NCI-H748 (cell line): ENCODE measurements at regions not wholly inside any gene's neighbourhood (a gene's known extent, or its start where the extent isn't known, plus 50 kb on each side); places are given as distances from the start of the nearest gene placed in this dataset.

Experiments used
- DNase-seq: peaks from one replicate; lab custom pipeline; 2025; ENCODE audit not compliant: unreplicated experiment; lab: John Stamatoyannopoulos, UW

DNA sequence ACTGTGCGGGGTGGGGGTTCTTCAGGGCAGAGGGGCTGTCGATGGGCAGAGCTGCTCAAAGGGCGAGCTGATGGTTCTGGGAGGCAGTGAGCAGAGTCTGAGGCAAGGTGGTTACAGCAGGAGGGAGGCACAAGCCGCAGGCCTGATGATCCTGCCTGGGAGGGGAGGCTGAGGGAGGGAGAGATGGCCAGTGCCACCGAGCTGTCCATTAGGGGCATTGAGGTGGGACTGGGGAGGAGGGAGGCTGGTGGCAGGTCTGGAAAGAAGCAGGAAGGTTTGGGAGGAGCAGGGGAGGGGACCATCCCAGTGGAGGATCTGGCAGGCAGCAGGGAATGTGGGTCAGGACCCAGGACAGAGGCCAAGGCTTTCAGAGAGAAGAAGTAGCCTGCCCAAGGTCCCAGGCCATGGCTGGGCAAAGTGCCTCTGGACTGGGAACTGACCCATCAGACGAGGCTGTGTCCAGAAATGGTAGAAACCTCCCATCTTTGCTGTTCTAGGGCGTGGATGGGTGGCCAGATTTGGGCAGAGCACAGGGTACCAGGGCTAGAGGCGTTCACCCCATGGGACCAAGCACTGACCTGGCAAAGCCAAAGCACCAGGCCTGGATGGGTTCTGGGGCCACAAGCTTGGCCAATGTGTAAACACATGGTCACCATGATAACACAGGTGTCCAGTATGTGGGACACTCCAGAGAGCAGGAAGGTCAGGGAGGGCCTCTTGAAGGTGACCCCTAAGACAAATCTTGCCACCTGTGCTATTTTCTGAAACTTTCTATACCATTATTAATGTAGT is 55.5 kb downstream of the INHBB start:
- DNase-seq: no peak

- DNase-seq: no peak
These were observed 56.1 kb downstream of the INHBB start for GRCh38 chr2:120402067-120402433.

DNA sequence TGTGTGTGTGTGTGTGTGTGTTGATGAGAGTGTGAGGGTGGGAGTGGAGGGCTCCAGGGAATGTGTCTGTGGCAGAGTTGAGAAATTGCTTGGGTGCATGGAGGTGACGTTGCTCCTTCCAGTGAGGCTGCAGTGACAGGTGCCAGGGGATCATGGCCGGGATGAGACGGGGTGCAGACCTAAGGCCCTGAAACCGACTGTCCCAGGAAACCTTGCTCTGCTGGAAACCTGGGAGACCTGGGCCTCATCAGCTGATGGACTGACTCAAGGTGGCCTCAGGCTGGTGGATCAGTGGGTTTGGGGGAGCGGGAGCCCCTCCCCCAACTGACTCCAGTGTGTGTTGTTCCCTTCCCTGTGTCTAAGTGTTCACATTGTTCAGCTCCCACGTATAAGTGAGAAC is 56.6 kb downstream of the INHBB start:
- DNase-seq: no peak

GRCh38 chr2:120403261-120403660 is 57.3 kb downstream of the INHBB start:
- no peak for DNase-seq

- DNase-seq: no peak
These were observed 57.7 kb downstream of the INHBB start for GRCh38 chr2:120403676-120404075.

- no peak for DNase-seq
These were observed 58.3 kb downstream of the INHBB start for GRCh38 chr2:120404274-120404673.

DNA sequence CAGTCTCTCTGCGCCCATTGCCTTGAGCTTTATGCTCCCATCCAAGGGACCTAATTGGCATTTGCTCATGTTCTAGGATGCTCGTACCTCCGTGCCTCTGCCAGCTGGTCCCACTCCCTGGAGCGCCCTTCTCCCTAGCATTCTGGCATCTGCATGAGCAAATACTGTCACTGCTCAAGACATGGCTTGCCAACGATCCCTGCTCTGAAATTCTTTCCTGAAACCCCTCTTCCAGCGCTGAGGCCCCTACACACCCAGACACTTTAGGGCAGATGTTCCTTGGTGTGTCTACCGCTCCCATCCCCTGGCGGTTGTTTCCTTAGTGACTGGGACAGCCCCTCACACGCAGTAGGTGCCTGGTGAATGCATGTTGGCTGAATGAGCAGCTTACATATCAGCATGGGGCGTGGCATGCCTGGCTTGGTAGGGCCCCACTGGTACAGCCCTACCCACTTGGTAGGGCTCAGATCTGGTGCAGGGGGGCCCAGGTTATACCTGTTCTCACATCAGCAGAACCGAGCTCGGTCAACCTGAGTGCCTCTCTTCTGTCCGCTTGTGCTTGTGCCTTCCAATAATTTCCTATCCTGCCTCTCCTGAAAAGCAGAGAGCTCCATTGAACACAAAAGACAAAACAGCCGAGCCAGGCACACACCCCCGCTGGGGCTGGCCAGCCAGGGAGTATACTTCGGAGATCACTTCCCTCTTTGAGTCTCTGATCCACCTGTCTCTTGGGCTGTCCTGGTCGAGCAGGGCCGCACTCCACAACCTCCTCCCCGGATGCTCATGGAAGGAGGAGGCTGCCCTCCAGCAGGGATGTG is 59.2 kb downstream of the INHBB start:
- DNase-seq: no peak

DNA sequence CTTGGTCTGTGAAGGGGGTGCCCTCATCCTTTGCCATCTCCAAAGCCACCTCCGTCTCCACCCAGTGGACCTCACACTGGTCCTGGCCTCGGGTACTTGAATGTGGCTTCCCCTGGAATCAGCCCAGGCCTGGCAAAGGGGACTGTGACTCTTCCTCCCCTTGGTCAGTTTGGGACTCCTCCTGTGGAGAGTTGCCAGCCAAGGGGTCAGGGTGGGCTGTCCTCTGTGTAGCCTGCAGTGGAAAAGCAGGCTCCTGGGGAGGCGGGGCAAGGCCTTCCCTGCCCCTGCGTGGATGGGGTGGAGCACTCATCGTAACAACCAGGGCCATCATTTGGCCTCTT is 59.8 kb downstream of the INHBB start:
- no peak for DNase-seq

GRCh38 chr2:120406566-120406965 is 60.6 kb downstream of the INHBB start:
- DNase-seq: no peak

- no peak for DNase-seq
These were observed 64.6 kb downstream of the INHBB start for GRCh38 chr2:120410487-120410886.

DNA sequence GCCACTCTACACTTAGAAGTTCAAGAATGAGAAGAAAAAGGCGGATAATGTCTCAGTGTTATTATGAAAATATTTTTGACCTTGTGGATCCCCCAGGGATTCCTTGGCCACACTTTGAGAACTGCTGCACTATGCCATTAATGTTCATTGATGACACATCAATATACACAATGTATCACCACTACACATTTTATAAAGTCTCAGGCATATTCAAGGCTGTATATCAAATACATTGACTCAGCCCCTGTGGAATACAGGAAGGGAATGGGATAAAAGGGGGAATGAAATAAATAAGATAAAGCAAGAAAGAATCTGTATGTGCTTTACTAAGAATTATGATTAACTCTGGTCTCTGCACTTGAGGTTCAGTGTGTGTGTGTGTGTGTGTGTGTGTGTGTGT is 69.1 kb downstream of the INHBB start:
- DNase-seq: no peak

- no peak for DNase-seq
These were observed 70.0 kb downstream of the INHBB start for GRCh38 chr2:120415728-120416509.

DNA sequence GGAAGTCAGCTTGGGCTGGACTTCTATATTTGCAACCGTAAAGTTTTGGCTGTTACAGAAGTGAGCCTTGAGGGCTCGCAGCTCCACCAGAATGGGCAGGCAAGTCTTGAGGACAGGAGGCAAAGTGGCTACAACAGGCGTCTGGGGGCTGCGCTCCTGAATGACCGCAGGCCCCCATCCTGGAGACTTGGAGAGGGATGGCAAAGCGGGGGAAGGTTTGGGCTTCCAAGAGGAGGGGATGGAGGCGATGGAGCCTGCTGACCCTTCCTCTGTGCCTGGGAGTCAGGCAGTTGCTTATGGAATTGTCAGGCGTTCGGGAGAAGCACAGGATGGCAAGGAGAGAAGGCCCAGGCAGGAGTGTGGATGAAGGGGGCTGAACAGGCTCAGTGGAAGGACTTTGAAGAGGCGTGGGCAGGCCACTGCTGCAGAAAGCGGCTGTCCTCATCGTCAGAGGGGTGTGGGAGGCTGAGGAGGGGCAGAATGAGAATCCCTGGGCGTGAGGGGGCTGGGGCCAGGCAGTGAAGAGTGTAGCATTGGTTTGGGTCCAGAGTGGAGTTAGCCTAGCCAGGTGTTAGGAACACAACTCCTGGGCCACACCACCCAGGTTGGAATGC is 72.3 kb downstream of the INHBB start:
- no peak for DNase-seq

GRCh38 chr2:120419073-120419472 is 73.1 kb downstream of the INHBB start:
- DNase-seq: no peak

- no peak for DNase-seq
These were observed 74.0 kb downstream of the INHBB start for GRCh38 chr2:120419955-120420354.

- DNase-seq: no peak
These were observed 75.3 kb downstream of the INHBB start for GRCh38 chr2:120421126-120421829.

GRCh38 chr2:120421830-120422175 is 75.9 kb downstream of the INHBB start:
- DNase-seq: no peak

- DNase-seq: no peak
These were observed 76.7 kb downstream of the INHBB start for GRCh38 chr2:120422465-120423160.

DNA sequence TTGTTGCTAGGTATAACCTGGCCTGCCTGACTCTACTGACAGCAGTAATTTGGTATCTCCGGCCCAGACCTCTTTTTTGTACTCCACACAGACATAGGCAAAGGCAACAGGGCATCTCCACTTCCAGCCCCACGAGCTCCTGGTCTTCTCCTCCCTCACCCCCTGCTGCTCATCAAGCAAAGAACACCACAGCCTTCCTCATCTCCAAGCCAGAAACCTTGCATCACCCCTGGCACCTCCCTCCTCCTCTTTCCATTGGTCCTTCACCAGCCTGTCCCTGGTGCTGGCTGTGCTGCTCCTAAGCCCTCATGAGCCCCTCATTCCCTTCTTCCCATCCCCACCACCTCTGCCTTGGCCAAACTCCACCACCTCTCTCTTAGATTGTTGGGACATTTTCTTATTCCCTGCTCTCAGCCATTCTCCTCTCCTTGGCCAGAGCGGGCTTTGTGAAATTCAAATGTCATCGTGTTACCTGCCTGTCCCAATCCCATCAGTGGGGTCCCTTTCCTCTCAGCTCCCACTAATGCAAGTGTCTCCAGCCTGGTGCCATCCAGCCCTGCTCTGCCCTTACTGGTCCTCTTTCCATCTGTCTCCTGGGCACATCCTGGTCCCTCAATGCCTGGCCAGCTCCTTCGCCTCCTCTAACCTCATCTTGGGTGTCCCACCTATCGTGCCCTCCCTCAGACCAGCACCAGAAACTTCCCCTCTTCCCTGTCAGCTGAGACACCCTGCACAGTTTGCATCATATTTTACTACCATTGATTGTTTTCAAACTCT is 77.4 kb downstream of the INHBB start:
- DNase-seq: no peak
